ENCODE measurements at regions not wholly inside any gene's neighbourhood (a gene's known extent, or its start where the extent isn't known, plus 50 kb on each side); places are given as distances from the start of the nearest gene placed in this dataset.
"Not testable (repeated sequence)": the region's sequence is repeated elsewhere in the genome, so short reads cannot be mapped to it uniquely, and the experiment has no call there.

DNA sequence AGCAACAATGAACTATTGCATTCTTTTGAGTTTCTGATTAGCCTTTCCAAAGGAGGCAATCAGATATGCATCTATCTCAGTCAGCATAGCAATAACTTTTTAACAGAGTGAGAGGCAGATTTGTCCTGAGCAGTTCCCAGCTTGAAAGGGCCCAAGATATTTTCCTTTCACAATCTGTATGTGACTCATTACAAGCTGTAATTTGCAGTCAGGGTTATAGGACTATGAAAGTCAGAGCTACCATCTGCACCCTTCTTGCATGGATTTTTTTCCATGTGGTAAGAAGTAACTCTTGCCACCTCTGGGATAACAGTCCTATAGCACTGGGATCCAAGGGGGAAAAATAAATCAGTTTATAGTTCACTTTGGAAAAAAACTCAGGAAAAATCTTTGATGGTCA lies 318.2 kb upstream of the RGS17 start:
- Histone ChIP-seq H3K9me3 (no peaks in the 10 kb centered on the region), H3K36me3 (no peaks in the 10 kb centered on the region), H3K27me3 (no peaks in the 10 kb centered on the region), H3K4me3 (no peak overlapping the region)
- DNase-seq: no peak

DNA sequence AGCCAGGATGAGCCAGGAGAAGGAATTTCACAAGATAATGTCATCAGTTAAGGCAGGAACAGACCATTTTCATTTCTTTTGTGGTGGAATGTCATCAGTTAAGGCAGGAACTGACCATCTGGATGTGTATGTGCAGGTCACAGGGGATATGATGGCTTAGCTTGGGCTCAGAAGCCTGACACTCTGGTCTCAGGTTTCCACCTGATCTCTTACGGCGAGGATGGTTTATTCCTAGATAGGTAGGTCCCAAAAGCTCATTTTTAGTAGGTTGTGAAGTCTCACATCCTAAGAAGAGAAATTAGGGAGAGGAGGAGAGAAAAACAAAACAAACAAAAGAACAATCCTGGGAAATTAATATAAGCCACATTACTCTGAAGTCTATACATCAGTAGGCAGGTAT lies 311.7 kb upstream of the RGS17 start:
- not testable (repeated sequence) for H3K9me3 ChIP-seq, DNase-seq, H3K4me3 ChIP-seq, H3K27me3 ChIP-seq, H3K36me3 ChIP-seq

DNA sequence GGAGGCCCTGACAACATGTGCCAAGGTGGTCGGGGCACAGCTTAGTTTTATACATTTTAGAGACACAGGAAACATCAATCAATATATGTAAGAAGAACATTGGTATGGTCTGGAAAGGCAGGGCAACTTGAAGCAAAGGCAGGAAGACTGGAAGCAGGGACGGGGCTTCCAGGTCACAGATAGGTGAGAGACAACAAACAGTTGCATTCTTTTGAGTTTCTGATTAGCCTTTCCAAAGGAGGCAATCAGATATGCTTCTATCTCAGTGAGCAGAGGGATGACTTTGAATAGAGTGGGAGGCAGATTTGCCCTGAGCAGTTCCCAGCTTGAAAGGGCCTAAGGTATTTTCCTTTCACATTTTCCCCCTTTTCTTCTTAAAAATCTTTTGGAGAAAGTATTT lies 311.0 kb upstream of the RGS17 start:
- H3K36me3 ChIP-seq: no peaks in the 10 kb centered on the region
- H3K27me3 ChIP-seq: no peaks in the 10 kb centered on the region
- DNase-seq: no peak
- no peak overlapping the region for H3K4me3 ChIP-seq
- H3K9me3 ChIP-seq: no peaks in the 10 kb centered on the region

DNA sequence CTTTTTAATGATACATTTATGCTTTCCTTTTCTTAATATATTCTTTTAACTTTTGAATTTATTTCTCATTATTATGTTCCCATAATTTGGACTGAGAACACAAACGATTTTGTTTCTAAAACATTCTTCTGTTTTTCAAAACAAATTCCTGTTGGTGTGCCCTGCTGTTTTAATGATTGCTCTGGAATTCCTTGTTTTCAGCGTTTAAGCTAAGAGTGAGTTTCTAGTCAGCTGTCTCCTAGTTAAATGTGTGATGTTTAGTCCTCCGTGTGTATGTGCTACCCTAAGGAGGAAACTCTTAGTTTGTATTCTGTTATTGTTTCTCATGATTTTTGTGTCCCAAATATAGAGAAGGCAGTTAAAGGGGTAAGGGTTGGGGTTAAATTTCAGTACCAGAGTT lies 306.1 kb upstream of the RGS17 start:
- Histone ChIP-seq H3K27me3 (no peaks in the 10 kb centered on the region), H3K9me3 (no peaks in the 10 kb centered on the region), H3K36me3 (no peaks in the 10 kb centered on the region), H3K4me3 (no peak overlapping the region)
- DNase-seq: no peak

DNA sequence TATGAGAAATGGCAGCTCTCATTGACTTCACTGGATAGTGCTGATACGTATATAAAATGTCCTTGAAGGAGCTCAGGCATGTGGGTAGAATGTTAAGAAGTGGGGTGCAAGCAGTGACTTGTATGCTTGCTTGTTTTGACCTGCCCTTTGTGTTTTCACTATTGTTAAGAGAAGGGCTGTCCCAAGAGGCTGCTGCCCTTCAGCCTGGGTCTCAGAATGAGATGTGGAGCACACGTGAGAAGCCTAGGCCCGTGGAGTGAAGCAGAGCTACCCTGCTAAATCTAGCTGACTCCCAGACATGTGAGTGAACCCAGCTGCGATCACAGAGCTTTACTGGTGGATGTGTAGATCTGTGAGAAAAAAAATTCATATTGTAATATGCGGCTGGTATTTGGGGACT lies 305.3 kb upstream of the RGS17 start:
- H3K9me3 ChIP-seq: no peaks in the 10 kb centered on the region

DNA sequence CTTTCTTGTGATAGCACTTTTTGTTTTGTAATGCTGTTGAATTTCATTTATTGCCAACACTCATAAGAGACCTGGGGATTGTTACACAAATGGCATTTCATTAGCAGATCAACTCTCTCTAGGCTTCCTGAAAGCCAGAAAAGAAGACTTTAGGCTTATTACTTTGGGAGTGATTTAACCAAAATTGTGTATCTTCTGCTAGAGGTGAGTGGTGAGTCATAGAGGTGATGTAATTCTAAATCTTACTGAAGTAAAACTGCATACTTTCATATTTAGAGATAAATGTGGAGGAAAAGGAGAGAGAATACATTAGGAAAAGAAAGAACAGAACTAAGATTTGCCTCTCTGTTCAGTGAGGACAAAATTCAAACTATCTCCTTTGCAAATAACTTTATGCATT lies 304.7 kb upstream of the RGS17 start:
- H3K9me3 ChIP-seq: no peaks in the 10 kb centered on the region
- H3K27me3 ChIP-seq: no peaks in the 10 kb centered on the region
- DNase-seq: no peak
- no peaks in the 10 kb centered on the region for H3K36me3 ChIP-seq
- H3K4me3 ChIP-seq: no peak overlapping the region

More for the DNA sequence above, 305.3 kb upstream of the RGS17 start:
- DNase-seq: no peak
- Histone ChIP-seq H3K4me3 (no peak overlapping the region), H3K36me3 (no peaks in the 10 kb centered on the region), H3K27me3 (no peaks in the 10 kb centered on the region)

DNA sequence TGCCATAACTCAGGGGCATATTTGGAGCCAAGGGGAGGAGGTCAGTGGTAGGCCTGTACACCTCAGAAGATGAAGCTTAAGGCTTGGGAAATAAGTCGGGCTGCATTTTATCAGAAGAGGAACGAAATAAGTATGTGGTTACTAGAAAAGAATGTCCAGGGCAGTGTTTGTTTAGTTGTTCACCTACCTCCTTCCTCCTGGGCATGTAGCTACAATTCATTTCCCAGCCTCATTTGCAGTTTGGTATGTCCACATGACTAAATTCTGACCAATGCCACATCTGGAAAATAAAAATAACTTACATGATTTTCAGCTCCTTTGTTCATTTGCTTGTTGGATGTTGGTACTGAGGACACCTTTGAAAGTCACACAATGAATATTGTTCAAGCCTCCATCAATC lies 294.5 kb upstream of the RGS17 start:
- Histone ChIP-seq H3K27me3 (no peaks in the 10 kb centered on the region), H3K4me3 (no peak overlapping the region), H3K9me3 (no peaks in the 10 kb centered on the region), H3K36me3 (no peaks in the 10 kb centered on the region)
- no peak for DNase-seq

DNA sequence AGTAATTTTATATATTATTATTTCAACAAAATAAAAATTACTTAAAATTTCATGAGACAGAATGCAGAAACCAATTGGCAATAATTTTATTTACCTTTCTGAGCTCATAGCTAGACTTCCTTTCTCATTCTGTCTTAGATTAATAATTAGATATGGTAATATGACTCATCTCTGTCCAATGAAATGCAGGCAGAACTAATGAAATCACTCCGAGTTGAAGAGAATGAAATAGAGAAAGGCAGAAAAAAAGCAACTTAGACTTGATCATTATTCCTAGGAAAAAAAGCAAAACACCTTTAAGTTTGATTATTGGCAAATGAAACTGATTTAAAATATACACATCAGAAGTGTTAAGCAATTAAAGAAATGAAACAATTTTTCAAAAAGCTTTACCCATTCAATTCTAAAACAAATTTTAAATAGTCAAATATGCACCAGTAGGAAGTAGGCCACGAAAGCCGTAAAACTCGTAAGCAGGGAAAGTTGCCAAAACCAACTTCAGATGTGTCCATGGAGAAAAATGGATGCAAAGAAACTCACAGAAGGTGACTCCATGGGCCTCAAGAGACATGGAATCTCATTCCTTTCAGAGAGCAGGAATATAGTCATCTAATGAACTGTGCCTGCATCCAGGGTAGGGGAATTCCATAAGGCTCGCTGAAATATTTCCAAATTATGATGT lies 293.8 kb upstream of the RGS17 start:
- no peak for DNase-seq
- no peaks in the 10 kb centered on the region for H3K9me3 ChIP-seq
- H3K4me3 ChIP-seq: no peak overlapping the region
- no peaks in the 10 kb centered on the region for H3K36me3 ChIP-seq
- no peaks in the 10 kb centered on the region for H3K27me3 ChIP-seq

DNA sequence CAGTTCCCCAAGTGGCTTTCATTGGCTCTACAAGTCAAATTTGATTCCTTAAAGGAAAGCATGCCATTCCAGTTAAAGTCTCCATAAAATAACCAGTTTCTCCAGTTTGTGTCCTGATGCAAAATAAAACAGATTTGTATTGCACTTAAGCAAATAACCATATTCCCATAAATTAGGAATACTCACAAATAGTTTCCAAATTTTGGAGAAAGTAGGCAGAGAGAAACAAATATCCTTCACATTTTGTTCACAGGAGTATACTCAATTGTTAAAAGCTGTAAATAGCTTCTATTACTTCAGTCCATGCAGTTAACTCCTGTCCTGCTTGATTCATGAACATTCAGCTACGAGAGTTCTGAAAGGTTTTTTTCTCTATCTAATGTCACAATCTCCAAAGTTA lies 281.4 kb upstream of the RGS17 start:
- no peaks in the 10 kb centered on the region for H3K9me3 ChIP-seq
- no peaks in the 10 kb centered on the region for H3K27me3 ChIP-seq
- no peak overlapping the region for H3K4me3 ChIP-seq
- no peak for DNase-seq
- no peaks in the 10 kb centered on the region for H3K36me3 ChIP-seq

DNA sequence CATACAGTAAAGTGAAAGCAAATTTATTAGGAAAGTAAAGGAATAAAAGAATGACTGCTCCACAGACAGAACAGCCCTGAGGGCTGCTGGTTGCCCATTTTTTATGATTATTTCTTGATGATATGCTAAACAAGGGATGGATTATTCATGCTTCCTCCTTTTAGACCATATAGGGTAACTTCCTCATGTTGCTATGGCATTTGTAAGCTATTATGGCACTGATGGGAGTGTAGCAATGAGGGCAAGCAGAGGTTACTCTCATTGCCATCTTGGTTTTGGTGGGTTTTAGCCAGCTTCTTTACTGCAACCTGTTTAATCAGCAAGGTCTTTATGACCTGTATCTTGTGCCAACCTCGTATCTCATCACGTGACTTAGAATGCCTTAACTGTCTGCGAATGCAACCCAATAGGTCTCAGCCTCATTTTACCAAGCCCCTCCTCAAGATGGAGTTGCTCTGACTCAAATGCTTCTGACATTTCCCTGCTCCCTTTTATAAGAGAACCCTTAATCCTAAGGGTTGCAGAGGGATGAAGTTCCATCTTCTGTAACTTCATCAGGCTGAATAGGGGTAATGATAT lies 280.1 kb upstream of the RGS17 start:
- Histone ChIP-seq H3K36me3 (no peaks in the 10 kb centered on the region), H3K27me3 (no peaks in the 10 kb centered on the region), H3K4me3 (no peak overlapping the region), H3K9me3 (no peaks in the 10 kb centered on the region)
- DNase-seq: no peak

DNA sequence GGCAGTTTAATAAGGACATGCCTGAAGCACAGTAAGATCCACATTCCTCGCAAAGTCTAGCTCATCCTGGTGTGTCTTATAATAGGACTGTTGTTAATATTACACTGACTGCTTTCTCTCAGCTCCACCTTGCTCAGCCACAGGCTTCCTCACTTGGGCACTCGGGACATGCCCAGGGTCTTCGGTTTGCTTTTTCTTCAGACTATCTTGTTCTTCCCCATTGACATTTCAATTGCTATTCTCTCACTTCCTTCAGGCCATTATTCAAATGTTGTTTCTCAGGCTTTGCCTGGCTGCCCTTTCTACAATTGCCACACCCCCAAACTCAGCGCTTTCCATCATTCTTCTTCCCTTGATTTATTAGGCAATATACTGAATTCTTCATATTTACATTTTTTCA lies 274.8 kb upstream of the RGS17 start:
- H3K9me3 ChIP-seq: no peaks in the 10 kb centered on the region
- H3K36me3 ChIP-seq: no peaks in the 10 kb centered on the region
- no peak overlapping the region for H3K4me3 ChIP-seq
- DNase-seq: no peak
- no peaks in the 10 kb centered on the region for H3K27me3 ChIP-seq

DNA sequence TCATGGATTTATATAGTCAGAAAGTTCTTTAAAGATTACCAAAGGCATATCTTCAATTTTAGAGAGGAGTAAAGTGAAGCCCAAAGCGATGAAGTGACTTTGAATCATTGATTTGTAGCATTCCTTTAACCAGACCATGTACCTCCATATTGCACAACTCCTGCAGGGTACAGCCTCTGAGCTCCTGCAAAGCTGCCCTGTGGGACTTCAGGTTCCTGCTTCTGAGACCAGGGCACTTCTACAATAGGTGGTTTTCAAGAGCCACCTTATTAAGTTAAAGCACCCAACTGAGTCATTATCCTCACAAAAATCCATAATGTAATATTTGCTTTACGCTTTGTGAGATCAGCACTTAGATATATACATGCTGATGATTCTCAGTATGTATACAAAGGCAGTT lies 270.7 kb upstream of the RGS17 start:
- 0 out of 2 replicates have a peak, but pooled peaks cover 2% of the 10 kb centered on the region for H3K9me3 ChIP-seq
- H3K27me3 ChIP-seq: no peaks in the 10 kb centered on the region
- H3K4me3 ChIP-seq: no peak overlapping the region
- H3K36me3 ChIP-seq: no peaks in the 10 kb centered on the region
- no peak for DNase-seq

DNA sequence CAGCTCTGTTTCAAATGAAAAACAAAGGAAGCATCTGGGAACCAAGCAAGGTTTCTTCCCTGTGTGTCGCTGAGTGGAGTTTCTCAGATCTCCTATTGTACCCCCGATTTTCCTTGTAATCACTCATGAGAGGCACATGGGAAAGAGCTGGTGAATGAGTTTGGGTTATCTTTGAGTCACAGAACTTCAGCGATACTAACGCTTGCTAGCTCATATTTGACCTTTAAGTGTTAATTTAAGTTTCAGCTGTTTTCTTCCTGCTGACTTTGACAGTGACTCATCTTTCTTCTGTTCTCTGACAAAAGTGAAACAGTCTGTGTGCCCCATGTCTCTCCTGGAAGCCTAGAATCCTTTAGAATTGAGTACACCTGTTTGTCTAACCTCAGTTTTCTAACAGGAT lies 261.1 kb upstream of the RGS17 start:
- no peaks in the 10 kb centered on the region for H3K27me3 ChIP-seq
- H3K4me3 ChIP-seq: no peak overlapping the region
- H3K9me3 ChIP-seq: no peaks in the 10 kb centered on the region
- no peaks in the 10 kb centered on the region for H3K36me3 ChIP-seq
- no peak for DNase-seq

DNA sequence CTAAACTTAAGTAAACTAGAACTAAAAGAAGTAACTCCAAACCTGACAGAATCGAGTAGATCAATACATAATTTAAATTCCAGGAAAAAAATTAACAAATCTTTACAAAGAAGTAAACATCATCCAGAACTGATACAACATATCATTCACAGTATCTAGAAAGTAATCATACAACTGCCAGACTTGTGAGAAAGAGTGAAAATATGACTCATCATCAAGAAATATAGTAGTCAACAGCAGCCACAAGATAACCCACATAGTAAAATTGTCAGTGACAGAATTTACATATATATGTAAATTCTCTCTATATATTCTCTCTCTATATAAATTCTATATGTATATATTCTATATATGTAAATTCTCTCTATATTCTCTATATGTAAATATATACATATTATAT lies 242.8 kb upstream of the RGS17 start:
- H3K27me3 ChIP-seq: no peaks in the 10 kb centered on the region
- no peaks in the 10 kb centered on the region for H3K9me3 ChIP-seq

DNA sequence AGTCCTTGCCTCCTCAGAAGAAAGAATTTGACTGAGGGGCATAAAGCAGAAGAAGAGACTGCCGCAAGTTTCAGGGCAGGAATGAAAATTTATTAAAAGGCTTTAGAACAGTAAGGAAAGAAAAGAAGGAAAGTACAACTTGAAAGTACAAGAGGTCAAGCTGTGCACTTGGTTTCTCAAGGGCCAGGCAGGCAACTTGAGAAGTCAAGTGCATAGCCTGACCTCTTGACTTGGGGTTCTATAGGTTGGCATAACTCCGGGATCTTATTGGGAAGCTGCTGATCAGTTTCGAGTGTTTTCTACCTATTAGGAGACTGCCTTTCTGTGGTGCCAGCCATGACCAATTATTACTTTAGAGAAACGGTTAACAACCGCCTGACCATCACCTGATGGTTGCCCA lies 237.0 kb upstream of the RGS17 start:
- DNase-seq: no peak
- H3K36me3 ChIP-seq: no peaks in the 10 kb centered on the region
- H3K9me3 ChIP-seq: no peaks in the 10 kb centered on the region
- H3K4me3 ChIP-seq: no peak overlapping the region
- no peaks in the 10 kb centered on the region for H3K27me3 ChIP-seq

More for the DNA sequence above, 242.8 kb upstream of the RGS17 start:
- no peak for DNase-seq
- H3K36me3 ChIP-seq: no peaks in the 10 kb centered on the region
- no peak overlapping the region for H3K4me3 ChIP-seq

DNA sequence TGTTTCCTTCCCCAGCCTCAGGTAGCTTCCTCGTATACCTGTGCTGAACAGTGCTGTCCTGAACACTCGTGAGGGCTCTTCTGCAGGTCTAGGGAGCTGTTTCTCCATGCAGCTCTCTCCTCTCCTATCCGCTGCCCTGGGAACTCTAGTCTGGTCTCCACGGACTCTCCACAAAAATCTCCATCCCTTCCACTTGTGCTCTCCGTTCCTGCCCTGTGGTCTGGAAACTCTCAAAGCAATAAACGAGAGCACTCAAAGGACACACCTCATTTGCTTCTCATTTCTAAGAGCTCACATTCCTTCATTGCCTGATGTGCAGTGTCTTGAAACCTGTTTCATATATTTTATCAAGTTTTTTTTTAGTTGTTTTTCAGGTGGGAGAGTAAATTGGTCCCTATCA lies 235.9 kb upstream of the RGS17 start:
- Histone ChIP-seq H3K4me3 (no peak overlapping the region), H3K9me3 (no peaks in the 10 kb centered on the region), H3K36me3 (no peaks in the 10 kb centered on the region), H3K27me3 (no peaks in the 10 kb centered on the region)
- no peak for DNase-seq

DNA sequence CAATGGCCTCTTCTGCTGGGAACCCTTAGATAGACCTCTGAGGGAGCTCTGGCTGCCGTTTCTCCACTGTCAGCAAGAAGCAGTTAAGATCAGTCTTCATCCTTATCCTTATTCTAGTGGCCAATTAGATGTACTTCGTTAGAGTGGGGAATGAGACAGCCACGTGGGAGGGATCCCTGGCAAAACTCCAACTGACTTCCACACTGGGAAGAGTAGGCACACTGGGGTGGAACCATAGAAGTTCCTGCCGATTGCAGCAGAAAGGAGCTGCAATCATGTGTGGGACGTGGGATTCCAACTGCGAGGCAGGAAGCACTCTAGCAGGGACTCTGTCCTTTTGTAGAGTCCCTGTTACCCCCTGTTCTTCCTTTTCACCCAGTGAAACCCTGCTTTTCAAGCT lies 226.3 kb upstream of the RGS17 start:
- Histone ChIP-seq H3K4me3 (no peak overlapping the region), H3K9me3 (no peaks in the 10 kb centered on the region), H3K27me3 (no peaks in the 10 kb centered on the region), H3K36me3 (no peaks in the 10 kb centered on the region)
- no peak for DNase-seq

DNA sequence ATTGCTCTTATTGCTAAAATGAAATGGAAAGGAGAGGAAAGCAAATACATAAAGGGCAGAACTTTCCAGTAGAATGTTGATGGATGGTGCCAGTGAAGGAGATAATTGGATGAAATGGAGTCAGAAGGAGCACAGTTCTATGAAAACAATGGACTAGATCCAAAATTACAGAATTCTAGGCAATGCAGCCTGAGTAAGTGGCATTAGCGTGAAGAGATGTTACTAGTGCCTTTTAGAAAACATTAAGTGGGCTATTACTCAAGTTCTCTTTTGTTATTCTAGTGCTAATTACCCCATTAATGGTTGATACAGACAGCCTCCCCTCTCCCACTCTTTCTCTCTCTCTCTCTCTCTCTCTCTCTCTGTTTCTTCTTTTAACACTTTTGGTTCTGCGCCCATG lies 209.5 kb upstream of the RGS17 start:
- no peaks in the 10 kb centered on the region for H3K9me3 ChIP-seq
- no peak for DNase-seq
- no peaks in the 10 kb centered on the region for H3K36me3 ChIP-seq
- H3K4me3 ChIP-seq: no peak overlapping the region
- H3K27me3 ChIP-seq: no peaks in the 10 kb centered on the region

DNA sequence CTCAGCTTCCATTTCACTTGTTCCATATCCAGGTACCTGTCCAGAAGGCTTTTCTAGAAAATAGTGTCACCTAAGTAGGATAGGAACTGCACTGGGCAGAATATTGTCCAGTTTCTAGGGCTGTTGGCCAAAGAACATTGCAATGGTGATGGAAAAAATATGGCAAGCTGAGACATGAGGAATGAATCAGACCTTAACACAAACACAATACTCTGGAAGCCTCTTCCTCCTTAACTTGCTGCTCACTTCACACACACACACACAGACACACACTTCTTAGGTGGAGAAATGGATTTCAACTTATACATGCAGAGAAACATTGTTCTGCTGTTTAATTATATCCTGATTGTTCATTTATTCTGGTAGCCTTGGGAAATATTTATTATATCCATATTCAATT lies 203.0 kb upstream of the RGS17 start:
- H3K9me3 ChIP-seq: no peaks in the 10 kb centered on the region
- no peak for DNase-seq
- no peaks in the 10 kb centered on the region for H3K36me3 ChIP-seq
- no peak overlapping the region for H3K4me3 ChIP-seq
- no peaks in the 10 kb centered on the region for H3K27me3 ChIP-seq

Data from MG63 (cell line).